SHP77 (cell line): ENCODE measurements at regions not wholly inside any gene's neighbourhood (a gene's known extent, or its start where the extent isn't known, plus 50 kb on each side); places are given as distances from the start of the nearest gene placed in this dataset.

ENCODE experiments used
- DNase-seq, 2 experiments: peaks; one replicate each; lab custom pipeline; 2025; lab: John Stamatoyannopoulos, UW

DNA sequence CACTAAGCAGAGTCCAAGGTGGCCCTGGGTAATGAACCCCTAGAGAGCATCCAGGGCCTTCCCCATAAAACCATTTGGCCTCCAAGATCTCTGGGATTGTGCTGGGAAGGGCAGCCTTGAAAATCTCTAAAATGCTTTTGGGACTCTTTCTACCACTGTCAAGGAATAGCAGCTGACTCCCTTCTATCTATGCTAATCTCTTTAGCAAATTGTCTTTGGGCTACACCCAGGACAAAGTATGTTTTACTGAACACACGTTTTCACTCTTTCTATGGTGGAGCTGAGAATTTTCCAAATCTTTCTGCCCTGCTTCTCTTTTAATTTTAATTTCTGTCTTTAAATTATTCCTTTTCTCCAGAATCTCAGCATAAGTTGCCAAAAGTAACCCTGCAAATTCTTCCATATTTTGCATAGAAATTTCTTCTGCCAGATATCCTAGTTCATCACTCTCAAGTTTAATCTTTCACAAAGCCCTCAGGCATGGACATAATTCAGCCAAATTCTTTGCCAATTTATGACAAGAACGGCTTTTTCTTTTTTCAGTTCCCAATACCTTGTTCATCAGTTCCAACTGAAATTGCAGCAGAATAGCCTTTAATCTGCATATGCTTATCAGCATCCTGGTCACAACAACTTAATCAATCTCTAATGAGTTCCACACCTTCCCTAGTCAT, 687.0 kb upstream of the ADGRL4 start:
- DNase-seq: no peak

DNA sequence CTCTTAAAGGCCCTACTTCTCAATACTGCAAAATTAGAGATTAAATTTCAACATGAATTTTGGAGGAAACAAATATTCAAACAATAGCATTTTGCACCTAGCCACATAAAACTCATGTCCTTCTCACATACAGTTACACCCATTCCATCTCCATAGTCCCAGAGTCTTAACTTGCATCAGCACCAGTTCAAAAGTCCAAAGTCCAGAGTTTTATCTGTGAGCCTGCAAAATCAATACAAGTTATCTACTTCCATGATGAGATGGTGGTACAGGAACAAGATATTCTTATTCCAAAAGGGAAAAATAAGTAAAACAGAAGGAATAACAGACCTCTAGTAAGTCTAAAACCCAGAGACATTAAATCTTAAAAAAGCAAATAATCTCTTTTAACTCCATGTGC, 686.0 kb upstream of the ADGRL4 start:
- no peak for DNase-seq

DNA sequence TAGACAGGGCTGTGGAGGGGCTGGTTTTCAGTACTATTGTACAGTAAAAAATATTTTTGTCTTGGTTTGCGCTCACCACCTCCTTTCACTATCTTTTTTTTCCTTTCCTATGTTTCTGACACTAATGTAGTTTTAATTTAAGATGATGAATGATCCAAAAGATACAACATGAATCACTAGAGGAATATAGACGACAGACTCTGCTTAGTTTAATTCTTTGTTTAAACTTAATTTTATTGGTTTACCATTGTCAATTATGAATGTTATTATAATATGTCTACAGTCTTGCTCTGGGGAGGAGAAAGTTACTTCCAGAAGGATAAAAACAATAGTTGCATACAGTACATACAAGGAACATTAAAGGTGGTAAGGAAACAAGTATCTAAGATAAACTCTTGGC, 682.4 kb upstream of the ADGRL4 start:
- DNase-seq: no peak

DNA sequence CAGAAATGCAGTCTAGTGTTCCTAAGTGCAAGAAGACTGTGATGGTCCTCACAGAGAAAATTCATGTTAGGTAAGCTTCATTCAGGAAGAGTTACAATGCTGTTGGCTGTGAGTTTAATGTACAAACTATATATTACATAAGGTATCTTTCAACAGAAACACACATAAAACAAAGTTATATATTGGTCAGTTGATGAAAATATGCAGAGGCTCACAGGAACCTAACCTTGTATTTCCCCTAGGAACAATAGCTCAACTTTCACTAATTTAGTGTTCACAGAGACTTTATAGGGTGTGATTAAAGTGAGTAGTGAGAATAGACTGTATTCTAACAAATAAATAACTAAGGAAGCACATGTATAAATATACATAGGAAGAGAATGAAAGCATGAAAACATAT, 676.9 kb upstream of the ADGRL4 start:
- no peak for DNase-seq

DNA sequence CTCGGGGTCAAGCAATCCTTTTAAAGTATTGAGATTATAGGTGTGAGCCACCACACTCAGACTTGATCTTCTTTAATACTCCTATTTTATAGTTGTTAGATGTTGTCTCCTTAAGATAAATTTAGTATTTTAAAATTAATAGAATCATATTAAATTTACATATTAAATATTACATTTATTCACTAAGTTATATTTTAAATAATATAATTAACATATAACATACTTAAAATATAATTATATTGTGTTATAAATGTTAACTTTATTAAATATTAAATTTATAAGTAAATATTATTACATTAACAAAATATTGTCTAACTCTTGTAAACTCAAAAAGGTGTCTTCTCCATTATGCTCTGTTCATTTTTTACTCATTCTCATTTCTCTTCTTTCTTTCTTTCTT, 675.9 kb upstream of the ADGRL4 start:
- no peak for DNase-seq

DNA sequence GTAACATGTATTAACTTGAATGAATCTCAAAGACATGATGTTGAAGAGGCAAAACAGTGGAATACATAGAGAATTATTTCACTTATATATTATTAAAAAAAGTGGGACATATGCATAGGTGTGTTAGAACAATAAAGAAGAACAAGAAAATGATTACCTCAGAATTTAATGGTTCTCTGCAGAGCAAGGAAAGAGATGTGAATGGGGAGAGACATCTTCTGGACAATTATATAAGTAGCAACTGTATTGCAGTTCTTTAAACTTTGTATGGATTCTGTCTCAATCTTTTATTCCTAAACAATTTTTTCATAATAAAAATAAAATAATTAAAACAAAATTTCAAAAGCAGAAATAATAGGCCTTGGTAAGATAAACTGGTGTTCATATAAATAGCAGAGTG, 674.9 kb upstream of the ADGRL4 start:
- DNase-seq: no peak

DNA sequence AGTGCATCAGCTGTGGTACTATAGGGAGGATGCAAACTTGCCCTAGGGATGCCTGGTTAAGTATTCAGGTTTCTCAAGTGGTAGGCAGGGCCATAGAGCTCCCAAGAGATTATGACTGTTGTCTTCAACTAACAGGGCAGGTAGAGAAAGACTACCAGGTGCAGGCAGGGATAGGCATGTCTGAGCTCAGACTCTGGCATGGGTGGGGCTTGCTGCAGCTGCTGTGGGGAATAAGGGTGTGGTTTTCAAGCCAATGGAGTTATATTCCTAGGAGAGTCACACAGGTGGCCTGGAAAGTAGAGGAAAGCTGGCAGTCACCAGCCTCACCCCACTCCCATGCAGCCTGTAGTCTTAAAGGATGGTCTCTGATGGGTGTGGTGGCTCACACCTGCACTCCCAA, 673.4 kb upstream of the ADGRL4 start:
- no peak for DNase-seq

DNA sequence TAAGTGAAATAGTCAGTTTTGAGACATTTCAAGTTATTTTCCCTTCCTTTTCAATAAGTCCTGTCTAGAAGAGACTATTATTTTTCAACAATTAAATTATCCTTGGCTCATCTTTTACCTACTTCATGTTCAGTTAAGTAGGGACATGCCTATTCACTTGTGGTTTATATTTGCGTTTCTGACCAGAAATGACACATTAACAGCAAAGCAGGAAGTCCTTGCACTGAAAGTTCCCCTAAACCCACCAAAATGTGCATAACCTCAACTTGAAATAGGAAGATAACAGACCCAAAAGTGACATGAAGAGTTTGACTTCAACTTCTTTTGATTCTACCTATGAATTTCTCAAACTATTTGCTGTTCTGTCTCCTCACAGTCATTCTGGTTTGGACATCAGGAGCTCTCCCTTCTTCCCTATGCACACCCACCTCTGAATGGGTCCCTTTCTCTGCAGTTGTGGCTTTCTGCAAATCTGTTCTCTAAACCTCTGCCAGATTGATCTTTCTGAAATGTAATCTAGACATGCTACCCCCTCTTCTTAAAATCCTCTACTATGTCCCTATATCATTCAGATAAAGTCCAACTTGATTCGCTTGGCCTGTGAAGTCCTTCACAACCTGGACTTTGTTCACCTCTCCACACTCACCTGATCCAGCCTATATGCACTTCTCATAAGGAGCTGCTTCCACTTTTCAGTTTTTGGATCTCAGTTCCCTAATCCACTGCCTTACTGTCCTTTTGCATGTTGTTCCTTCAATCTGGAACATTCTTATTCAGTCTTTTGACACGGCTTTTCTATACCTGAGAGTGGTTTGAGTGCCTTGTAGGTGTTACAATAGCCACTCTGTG, 661.5 kb upstream of the ADGRL4 start:
- DNase-seq: no peak

DNA sequence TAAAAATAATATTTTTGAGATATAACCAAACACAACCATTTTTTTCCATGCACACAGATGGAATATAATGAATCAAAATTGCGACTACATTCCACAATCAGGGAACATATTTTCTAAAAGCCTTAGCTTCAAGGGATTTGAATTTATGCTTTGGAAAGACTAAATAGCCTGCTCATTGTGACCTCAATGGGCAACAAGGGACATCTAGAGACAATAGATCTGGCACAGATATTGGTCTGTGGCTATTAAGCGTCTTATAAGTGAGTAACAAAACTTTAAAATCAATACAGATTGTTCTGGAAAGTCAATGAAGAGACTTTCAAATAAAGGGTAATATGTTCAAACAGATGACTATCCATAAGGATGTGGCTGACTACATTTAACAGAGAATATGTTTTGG, 660.6 kb upstream of the ADGRL4 start:
- no peak for DNase-seq

DNA sequence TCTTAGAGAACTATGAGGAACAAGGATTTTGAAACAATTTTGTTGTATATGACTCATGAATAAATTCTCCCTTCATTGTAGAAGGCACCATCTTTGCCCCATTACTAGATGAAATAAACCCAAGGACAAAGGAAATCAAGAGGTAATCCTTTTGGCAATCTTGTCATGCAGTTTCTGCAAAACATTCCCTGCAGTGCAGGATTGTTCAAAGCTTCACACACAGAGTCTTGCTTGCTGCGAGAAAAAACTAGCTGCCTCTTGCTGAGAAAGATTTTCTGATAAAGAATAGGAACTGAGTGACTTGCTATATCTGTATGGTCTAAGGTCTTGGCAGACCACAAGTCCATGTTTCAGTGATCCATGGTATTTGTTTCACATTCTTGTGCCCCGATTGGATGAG, 657.4 kb upstream of the ADGRL4 start:
- no peak for DNase-seq

DNA sequence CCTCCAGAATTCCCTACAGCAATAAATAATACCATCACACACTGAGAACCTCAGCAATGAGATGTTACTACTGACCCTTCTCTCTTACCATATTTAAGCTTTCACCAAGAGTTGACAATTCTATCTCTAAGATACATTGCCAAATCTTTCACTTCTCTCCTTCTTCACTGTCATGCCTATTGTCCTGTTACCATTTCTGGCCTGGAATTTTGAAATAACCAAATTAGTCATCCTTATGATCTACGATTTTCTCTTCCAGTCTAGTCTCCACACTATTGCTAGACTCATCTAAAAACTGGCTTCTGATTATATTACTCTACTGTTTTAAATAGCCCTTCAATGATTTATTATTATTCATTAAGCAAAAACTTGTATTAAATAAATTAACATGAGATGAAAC, 656.1 kb upstream of the ADGRL4 start:
- DNase-seq: no peak

DNA sequence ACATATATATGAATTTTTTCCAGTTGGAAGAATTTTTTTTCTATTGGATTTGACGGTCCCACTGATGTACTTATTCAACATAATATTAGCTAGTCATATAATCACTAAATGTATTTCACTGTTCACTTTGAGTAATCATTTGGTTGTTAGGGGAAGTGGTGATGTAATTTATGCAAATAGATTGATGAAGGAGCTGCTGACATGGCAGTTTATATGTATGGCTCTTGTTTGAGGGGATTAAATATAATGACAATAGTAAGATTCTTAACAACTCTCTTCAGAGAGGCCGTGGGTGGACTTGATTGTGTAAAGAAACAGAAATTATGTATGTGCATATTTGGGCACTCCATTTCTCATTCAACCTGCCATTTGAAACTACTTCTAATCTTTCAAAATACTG, 653.6 kb upstream of the ADGRL4 start:
- no peak for DNase-seq

DNA sequence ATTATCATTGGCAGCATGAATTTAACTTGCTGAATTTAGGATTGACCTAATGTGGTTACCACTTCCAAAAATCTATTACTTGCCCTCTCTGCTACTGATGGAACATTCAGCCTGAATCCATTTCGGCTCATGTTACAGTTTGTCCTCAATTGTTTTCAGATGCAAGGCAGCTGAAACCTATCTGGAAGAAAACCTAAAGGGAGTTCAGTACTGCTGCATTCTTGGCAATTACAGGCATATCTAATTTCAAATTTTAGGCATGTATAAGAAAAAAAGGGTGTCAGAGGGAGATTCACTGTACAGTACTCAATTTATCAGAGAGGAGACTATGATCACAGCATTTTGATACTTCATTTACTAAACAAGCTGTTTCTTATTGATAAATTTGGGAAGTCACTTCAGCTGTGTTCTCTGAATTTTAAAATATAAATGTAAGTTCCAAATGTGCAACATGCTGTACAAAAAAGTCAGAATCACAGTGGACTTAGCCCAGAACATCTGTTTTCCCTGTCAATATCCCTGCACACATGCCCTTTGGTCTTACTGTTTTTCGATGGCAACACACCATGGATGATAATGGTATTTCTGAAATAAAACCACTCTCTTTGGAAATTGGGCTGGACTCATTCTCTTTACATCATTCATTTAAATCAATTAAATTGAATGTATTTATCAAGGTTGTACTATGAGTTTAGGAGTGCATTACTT, 651.6 kb upstream of the ADGRL4 start:
- no peak for DNase-seq

DNA sequence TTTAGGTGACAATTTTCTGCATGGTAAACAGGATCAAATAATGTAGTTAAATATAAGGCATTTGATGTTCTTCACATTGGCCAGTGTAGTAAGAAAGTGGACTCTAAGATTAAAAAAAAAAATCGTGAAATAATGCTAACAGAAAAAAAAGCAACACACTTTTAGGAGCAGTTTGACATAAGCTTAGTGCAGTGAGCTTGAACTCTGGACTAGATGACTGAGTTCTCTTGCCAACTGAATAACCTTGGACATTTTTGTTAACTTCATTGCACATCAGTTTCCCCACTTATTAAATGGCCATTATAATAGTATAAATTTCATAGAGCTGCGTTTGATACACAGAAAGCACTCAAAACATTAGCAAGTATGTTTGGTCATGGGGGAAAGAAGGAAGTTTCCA, 649.3 kb upstream of the ADGRL4 start:
- no peak for DNase-seq

DNA sequence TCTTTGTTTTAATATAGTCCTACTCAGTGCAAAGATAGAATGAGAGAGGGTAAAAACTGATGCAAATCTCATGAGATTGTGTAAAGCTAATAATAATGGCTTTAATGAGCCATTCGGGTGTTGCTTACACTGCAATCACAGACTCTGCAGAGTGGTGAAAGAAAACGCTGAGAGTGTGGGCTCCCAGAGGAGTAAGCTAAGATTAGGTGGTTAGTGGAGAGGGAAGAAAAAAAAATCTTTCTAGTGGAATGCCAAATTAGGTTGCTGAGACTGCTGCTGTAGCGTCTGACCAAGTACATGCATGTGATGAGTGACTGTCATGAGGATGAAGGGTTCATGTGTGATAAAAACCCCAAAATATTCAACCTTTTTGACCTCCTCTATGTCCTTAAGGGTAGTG, 645.9 kb upstream of the ADGRL4 start:
- no peak for DNase-seq

DNA sequence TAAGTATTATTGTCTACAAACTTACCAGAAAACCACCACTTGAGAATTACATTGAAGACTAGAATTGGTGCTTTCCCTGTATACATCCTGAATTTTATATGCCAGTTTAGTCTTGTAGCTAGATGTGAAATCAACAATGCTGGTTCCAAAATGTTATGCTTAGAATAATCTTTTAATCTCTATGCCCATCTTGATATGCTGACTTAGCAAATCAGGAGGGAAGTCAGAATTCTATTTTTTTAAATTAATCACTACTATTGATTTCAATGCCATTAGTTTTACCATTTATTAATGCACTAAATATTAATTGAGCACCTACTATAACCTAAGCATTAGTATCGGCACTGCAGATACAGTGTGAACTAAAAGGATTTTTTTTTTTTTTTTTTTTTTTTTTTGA, 641.6 kb upstream of the ADGRL4 start:
- no peak for DNase-seq

DNA sequence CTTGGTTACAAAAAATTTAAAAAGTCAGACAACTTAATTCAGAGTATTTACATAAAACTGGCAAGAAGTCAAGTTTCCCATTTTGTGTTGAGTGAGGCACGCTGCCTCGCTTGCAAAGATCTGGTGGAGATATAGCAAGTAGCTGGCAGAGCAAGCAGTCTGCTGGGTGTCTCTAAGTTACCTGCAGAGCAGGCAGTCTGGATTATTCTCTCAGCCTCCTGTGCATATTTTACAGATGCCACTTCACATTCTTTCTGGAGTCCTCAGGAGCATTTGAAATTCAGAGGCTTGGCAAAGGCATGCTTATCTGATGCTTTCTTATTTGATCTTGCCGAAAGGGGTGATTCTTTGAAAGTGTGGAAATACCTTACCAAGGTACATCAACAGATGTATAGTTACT, 640.4 kb upstream of the ADGRL4 start:
- no peak for DNase-seq

DNA sequence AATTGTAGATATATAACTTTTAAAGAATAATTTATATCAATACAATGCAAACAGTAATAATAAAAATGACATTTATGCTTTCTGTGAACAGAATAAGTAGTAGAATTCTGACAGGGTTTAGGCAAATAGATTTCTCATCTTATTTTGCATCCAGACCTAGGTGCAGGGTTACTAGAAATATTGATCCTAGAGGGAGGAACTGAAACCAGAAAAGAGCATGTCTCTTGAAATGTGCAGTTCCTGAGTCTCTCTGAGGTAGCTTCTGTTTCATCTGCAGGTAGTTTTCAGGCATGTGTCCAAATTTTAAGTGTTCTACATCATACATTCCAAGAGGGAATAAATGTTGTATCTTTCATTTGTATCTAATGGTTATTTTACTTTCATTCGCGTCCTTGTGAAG, 631.9 kb upstream of the ADGRL4 start:
- no peak for DNase-seq

DNA sequence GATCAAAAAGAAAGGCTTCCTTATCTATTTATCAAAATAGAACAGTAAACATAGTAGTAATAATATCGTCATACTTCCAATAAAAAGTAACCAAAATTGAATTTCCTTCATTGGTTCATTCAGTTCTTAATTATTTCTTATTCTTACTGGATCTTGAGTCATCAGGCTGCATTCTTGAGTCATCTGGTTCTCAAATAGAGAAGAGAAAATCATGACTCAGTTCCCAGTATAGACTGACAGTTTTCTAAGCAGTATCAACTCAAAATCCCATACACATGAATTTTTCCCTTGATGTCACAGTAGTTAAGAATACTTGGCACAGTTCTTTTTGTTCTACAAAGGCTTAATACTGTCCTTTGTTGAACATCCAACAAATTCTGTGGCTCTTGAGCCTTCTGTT, 626.9 kb upstream of the ADGRL4 start:
- DNase-seq: no peak

DNA sequence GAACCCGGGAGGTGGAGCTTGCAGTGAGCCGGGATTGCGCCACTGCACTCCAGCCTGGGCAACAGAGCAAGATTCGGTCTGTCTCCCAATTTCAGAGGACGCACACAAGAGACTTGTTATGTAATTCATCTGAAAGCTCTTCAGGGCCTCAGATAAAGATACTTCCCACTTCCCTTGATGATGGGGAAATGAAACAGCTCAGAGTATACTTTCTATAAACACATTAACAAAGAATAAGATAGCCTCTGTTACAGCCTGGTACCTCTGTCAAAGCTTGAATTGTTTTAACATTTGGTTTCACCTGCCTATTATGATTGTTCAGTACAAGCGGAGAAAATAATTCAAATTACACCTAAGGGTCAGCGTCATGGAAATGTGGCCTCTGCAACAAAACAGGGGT, 622.9 kb upstream of the ADGRL4 start:
- DNase-seq: no peak

DNA sequence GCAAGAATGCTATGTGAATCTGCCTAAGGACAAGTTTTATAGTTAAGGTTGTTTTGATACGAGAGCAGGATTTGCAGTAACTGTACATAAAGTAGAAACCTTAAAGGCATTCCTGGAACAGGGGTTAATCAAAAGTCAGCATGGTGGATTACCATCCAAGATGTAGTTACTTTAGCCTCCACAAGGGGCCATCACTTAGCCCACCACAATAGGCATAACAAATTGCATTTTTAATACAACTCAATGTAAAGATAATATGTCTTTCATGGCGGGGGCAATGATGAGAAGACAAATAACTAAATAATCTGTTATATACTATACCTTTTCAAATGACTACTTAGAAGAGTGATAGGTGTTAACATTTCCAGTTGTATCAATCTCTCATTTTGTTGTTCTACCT, 611.2 kb upstream of the ADGRL4 start:
- no peak for DNase-seq

DNA sequence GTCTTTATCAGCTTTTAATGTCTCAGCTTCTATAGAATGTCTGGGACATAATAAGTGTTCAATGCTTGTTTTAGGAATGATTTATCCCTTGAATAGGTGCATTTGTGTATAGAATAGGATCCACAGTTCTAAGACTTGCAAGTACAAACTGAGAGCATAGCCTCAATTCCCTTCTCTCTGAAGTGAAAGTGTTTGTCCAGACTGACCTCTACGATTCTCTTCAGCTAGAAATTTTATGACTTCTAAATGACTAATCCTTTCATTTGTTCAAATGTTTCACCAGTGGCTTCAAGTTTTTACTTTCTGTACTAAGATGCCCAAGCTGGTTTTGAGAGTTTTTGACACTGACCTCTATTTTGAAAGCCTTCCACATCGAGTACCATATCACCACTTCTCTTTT, 608.2 kb upstream of the ADGRL4 start:
- no peak for DNase-seq

DNA sequence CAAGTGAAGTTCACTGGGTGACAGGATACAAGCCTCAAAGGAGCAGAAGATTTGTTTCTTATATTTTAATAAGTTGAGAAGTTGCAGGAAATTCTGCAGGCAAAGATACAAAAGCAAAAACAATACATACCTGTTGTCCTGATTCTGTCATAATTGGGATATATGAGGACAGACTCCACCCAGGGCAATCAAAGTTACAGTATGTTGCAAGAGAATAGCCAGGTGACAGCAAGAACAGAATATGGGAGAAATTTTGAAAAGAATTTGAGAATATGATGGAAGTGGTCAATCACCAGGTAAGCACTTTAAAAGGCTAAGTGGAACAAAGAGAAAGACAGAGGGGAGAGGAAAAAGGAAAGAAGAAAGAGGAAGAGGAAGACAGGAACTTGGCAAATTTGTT, 607.6 kb upstream of the ADGRL4 start:
- DNase-seq: no peak
